GM23338 (cell line): ENCODE measurements at regions not wholly inside any gene's neighbourhood (a gene's known extent, or its start where the extent isn't known, plus 50 kb on each side); places are given as distances from the start of the nearest gene placed in this dataset.

Experiments
- ATAC-seq: fragments of 200-7000 bp; cut with Tn5 transposase; 3 replicates; pipeline ENCODE4 v1.9.1; 2020
- DNase-seq: peaks from one replicate; pipeline ENCODE4 v3.0.0-alpha.2; 2015; ENCODE audit warnings: low spot score
- H2AFZ ChIP-seq: fragments of 200-600 bp; sonication (generic); 2 replicates; pipeline ENCODE4 v1.8.0; 2016; ENCODE audit warnings: antibody characterized with exemption, mild to moderate bottlenecking, moderate library complexity
- H3F3A ChIP-seq: fragments of 200-600 bp; sonication (generic); replicated peaks from 2 replicates; pipeline ENCODE4 v1.8.0; 2017; ENCODE audit warnings: antibody characterized with exemption, mixed run types, low read depth
- H3K27ac ChIP-seq: fragments of 200-600 bp; sonication (generic); 2 replicates; pipeline ENCODE4 v1.6.1; 2016; ENCODE audit warnings: low read depth
- H3K27me3 ChIP-seq: fragments of 200-600 bp; sonication (generic); 2 replicates; pipeline ENCODE4 v1.8.0; 2016; ENCODE audit warnings: mild to moderate bottlenecking, mixed run types, moderate library complexity; ENCODE audit not compliant: insufficient read depth
- H3K36me3 ChIP-seq: fragments of 200-600 bp; sonication (generic); 2 replicates; pipeline ENCODE4 v1.8.0; 2016; ENCODE audit warnings: mild to moderate bottlenecking; ENCODE audit not compliant: insufficient read depth
- H3K4me1 ChIP-seq: fragments of 200-600 bp; sonication (generic); 2 replicates; pipeline ENCODE4 v1.8.0; 2016; ENCODE audit warnings: mild to moderate bottlenecking, moderate library complexity; ENCODE audit not compliant: insufficient read depth
- H3K4me2 ChIP-seq: fragments of 200-600 bp; sonication (generic); 2 replicates; pipeline ENCODE4 v1.7.1; 2017; ENCODE audit warnings: mixed run types
- H3K4me3 ChIP-seq: fragments of 200-600 bp; sonication (generic); 2 replicates; pipeline ENCODE4 v1.6.1; 2016; ENCODE audit warnings: mixed run types
- H3K79me2 ChIP-seq: fragments of 200-600 bp; sonication (generic); replicated peaks from 2 replicates; pipeline ENCODE4 v1.8.0; 2017; ENCODE audit warnings: mild to moderate bottlenecking; ENCODE audit not compliant: insufficient read depth
- H3K9me2 ChIP-seq: fragments of 200-600 bp; sonication (generic); 2 replicates; pipeline ENCODE4 v1.8.0; 2017; ENCODE audit not compliant: insufficient read depth
- H4K20me1 ChIP-seq: fragments of 200-600 bp; sonication (generic); replicated peaks from 2 replicates; pipeline ENCODE4 v1.8.0; 2017; ENCODE audit warnings: mild to moderate bottlenecking; ENCODE audit not compliant: insufficient read depth
- H3K27ac Mint-ChIP-seq: 2 replicates; pipeline ENCODE4 v1.8.0; 2020; ENCODE audit warnings: inconsistent platforms, mild to moderate bottlenecking, moderate library complexity, mixed read lengths
- H3K27me3 Mint-ChIP-seq: 3 replicates; pipeline ENCODE4 v1.8.0; 2022; ENCODE audit warnings: low read depth, mild to moderate bottlenecking, moderate library complexity, mixed read lengths, inconsistent platforms; ENCODE audit not compliant: insufficient read depth, poor library complexity
- H3K36me3 Mint-ChIP-seq: 3 replicates; pipeline ENCODE4 v1.8.0; 2021; ENCODE audit warnings: low read depth, mild to moderate bottlenecking, inconsistent platforms, moderate library complexity, mixed read lengths
- H3K4me1 Mint-ChIP-seq: 3 replicates; pipeline ENCODE4 v1.8.0; 2020; ENCODE audit warnings: mild to moderate bottlenecking, inconsistent platforms, mixed read lengths
- H3K4me3 Mint-ChIP-seq: 3 replicates; pipeline ENCODE4 v1.8.0; 2021; ENCODE audit warnings: moderate library complexity, mild to moderate bottlenecking, inconsistent platforms, mixed read lengths
- H3K9me3 Mint-ChIP-seq: 3 replicates; pipeline ENCODE4 v1.8.0; 2020; ENCODE audit warnings: moderate library complexity, mild to moderate bottlenecking, inconsistent platforms, mixed read lengths
- EZH2phosphoT487 ChIP-seq: fragments of 200-600 bp; sonication (generic); IDR thresholded peaks from one replicate; pipeline ENCODE4 v1.8.1; 2018; ENCODE audit warnings: antibody characterized with exemption; ENCODE audit not compliant: unreplicated experiment
- POLR2AphosphoS5 ChIP-seq: IDR thresholded peaks from 2 replicates; pipeline ENCODE4 v1.6.1; 2016; ENCODE audit warnings: antibody characterized with exemption, low read depth
- STAT1 ChIP-seq: IDR thresholded peaks from one replicate; pipeline ENCODE4 v1.6.1; 2016; ENCODE audit warnings: antibody characterized with exemption; ENCODE audit not compliant: unreplicated experiment
- ZNF114 ChIP-seq: fragments of 250-450 bp; sonication (Bioruptor Pico); IDR thresholded peaks from 2 replicates; pipeline ENCODE4 v1.5.0; 2020; ENCODE audit warnings: mild to moderate bottlenecking, moderate library complexity
- TF ChIP-seq, protein P1 (sequence below): fragments of 250-450 bp; sonication (Bioruptor Pico); IDR thresholded peaks from 2 replicates; pipeline ENCODE4 v1.5.0; 2020; ENCODE audit warnings: mild to moderate bottlenecking, moderate library complexity

DNA sequence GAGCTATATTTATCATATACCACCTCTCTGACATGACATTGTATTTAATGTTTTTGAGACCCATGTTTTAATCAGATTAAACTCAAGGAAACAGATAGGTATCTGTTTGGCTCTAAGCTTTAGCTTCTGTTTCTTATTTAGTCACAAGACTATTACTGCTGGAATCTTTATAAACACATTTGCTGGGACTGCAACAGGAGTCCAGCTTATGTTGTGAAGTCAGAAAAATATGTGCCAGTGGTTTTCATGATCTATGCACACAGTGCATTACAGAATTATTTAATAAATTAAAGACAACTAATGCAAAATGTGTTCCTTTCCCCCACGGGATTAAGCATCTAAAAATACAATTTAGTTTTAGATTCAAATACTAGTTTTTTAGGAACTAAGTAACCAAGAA is 338.9 kb downstream of the ZEB2 start:
- Mint-ChIP-seq H3K9me3 (no peaks in the 10 kb centered on the region; the same call in 2 of the 3 replicates), H3K27ac (no peak overlapping the region), H3K27me3 (no peaks in the 10 kb centered on the region), H3K36me3 (no peaks in the 10 kb centered on the region), H3K4me1 (no peaks in the 10 kb centered on the region), H3K4me3 (no peak overlapping the region)
- no peak overlapping the region for H3K27ac ChIP-seq
- DNase-seq (no peak), ATAC-seq (no peak)
- no peak overlapping the region for H3K4me2 ChIP-seq
- no peak for TF ChIP-seq STAT1
- no peak for TF ChIP-seq EZH2phosphoT487
- H3K79me2 ChIP-seq = no peaks in the 10 kb centered on the region
- H2AFZ ChIP-seq = no peak overlapping the region
- no peaks in the 10 kb centered on the region; the same call in 1 of the 2 replicates for H3K9me2 ChIP-seq
- H3F3A ChIP-seq = no peaks in the 10 kb centered on the region
- H3K36me3 ChIP-seq = no peaks in the 10 kb centered on the region
- no peak overlapping the region for H3K4me3 ChIP-seq
- H3K4me1 ChIP-seq = no peaks in the 10 kb centered on the region
- no peaks in the 10 kb centered on the region for H3K27me3 ChIP-seq
- H4K20me1 ChIP-seq = no peaks in the 10 kb centered on the region

DNA sequence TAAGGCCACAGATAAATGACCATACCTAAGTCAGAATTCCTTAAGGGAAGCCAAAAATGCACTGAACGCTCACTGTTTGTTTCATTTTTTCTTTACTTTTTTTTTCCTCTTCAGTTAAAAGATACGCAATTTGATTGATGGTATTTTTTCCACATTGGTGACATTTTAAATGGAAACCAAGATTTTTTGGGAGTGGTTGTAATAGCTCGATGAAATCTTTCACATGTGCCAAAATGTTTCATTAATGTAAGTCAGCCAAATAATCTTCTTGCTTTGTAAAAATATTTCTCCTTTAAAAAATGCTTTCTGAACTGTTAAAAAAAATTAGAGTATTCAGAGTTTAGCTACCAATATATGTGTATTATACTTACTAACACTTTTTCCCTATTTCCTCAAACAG is 339.8 kb downstream of the ZEB2 start:
- Histone ChIP-seq H3K27ac (no peak overlapping the region), H3K4me3 (no peak overlapping the region), H3K27me3 (no peaks in the 10 kb centered on the region), H3K4me1 (no peaks in the 10 kb centered on the region), H3K79me2 (no peaks in the 10 kb centered on the region), H3K36me3 (no peaks in the 10 kb centered on the region), H4K20me1 (no peaks in the 10 kb centered on the region), H3F3A (no peaks in the 10 kb centered on the region), H3K9me2 (no peaks in the 10 kb centered on the region; the same call in 1 of the 2 replicates), H2AFZ (no peak overlapping the region), H3K4me2 (no peak overlapping the region)
- Mint-ChIP-seq H3K36me3 (no peaks in the 10 kb centered on the region), H3K4me3 (no peak overlapping the region), H3K27me3 (no peaks in the 10 kb centered on the region), H3K9me3 (no peaks in the 10 kb centered on the region; the same call in 2 of the 3 replicates), H3K27ac (no peak overlapping the region), H3K4me1 (no peaks in the 10 kb centered on the region)
- ATAC-seq (no peak), DNase-seq (no peak)
- TF ChIP-seq POLR2AphosphoS5 (no peak), ZNF114 (CRISPR knock-in tag) (no peak)
- TF ChIP-seq, protein P1, sequence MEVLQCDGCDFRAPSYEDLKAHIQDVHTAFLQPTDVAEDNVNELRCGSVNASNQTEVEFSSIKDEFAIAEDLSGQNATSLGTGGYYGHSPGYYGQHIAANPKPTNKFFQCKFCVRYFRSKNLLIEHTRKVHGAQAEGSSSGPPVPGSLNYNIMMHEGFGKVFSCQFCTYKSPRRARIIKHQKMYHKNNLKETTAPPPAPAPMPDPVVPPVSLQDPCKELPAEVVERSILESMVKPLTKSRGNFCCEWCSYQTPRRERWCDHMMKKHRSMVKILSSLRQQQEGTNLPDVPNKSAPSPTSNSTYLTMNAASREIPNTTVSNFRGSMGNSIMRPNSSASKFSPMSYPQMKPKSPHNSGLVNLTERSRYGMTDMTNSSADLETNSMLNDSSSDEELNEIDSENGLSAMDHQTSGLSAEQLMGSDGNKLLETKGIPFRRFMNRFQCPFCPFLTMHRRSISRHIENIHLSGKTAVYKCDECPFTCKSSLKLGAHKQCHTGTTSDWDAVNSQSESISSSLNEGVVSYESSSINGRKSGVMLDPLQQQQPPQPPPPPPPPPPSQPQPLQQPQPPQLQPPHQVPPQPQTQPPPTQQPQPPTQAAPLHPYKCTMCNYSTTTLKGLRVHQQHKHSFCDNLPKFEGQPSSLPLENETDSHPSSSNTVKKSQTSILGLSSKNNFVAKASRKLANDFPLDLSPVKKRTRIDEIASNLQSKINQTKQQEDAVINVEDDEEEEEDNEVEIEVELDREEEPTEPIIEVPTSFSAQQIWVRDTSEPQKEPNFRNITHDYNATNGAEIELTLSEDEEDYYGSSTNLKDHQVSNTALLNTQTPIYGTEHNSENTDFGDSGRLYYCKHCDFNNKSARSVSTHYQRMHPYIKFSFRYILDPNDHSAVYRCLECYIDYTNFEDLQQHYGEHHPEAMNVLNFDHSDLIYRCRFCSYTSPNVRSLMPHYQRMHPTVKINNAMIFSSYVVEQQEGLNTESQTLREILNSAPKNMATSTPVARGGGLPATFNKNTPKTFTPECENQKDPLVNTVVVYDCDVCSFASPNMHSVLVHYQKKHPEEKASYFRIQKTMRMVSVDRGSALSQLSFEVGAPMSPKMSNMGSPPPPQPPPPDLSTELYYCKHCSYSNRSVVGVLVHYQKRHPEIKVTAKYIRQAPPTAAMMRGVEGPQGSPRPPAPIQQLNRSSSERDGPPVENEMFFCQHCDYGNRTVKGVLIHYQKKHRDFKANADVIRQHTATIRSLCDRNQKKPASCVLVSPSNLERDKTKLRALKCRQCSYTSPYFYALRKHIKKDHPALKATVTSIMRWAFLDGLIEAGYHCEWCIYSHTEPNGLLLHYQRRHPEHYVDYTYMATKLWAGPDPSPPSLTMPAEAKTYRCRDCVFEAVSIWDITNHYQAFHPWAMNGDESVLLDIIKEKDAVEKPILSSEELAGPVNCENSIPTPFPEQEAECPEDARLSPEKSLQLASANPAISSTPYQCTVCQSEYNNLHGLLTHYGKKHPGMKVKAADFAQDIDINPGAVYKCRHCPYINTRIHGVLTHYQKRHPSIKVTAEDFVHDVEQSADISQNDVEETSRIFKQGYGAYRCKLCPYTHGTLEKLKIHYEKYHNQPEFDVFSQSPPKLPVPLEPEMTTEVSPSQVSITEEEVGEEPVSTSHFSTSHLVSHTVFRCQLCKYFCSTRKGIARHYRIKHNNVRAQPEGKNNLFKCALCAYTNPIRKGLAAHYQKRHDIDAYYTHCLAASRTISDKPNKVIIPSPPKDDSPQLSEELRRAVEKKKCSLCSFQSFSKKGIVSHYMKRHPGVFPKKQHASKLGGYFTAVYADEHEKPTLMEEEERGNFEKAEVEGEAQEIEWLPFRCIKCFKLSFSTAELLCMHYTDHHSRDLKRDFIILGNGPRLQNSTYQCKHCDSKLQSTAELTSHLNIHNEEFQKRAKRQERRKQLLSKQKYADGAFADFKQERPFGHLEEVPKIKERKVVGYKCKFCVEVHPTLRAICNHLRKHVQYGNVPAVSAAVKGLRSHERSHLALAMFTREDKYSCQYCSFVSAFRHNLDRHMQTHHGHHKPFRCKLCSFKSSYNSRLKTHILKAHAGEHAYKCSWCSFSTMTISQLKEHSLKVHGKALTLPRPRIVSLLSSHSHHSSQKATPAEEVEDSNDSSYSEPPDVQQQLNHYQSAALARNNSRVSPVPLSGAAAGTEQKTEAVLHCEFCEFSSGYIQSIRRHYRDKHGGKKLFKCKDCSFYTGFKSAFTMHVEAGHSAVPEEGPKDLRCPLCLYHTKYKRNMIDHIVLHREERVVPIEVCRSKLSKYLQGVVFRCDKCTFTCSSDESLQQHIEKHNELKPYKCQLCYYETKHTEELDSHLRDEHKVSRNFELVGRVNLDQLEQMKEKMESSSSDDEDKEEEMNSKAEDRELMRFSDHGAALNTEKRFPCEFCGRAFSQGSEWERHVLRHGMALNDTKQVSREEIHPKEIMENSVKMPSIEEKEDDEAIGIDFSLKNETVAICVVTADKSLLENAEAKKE = no peak
